ENCODE measurements at regions not wholly inside any gene's neighbourhood (a gene's known extent, or its start where the extent isn't known, plus 50 kb on each side); places are given as distances from the start of the nearest gene placed in this dataset.

- TF ChIP-seq CTCF (IDR thresholded peaks at IDR 0.05) (no peak), POLR2A (IDR thresholded peaks at IDR 0.05) (no peak)
Observed at GRCh38 chr2:208781166-208781565, 374.6 kb downstream of the PTH2R start.

Measured in uterus (tissue), 2 donors.